IPS-20b (cell line): ENCODE measurements at regions not wholly inside any gene's neighbourhood (a gene's known extent, or its start where the extent isn't known, plus 50 kb on each side); places are given as distances from the start of the nearest gene placed in this dataset.

ENCODE experiments used
- H3K27ac ChIP-seq: one replicate; pipeline ENCODE4 v1.5.1; 2013; ENCODE audit warnings: low read length
- H3K27me3 ChIP-seq: 2 replicates; pipeline ENCODE4 v1.6.1; 2013; ENCODE audit warnings: mild to moderate bottlenecking, low read length, inconsistent platforms; ENCODE audit not compliant: insufficient read depth
- H3K36me3 ChIP-seq: 2 replicates; pipeline ENCODE4 v1.6.1; 2013; ENCODE audit warnings: low read depth, mild to moderate bottlenecking, inconsistent platforms, low read length, moderate library complexity; ENCODE audit not compliant: insufficient read depth
- H3K4me1 ChIP-seq: 2 replicates; pipeline ENCODE4 v1.6.1; 2013; ENCODE audit warnings: mild to moderate bottlenecking, control low read depth, inconsistent platforms, low read length, moderate library complexity; ENCODE audit not compliant: insufficient read depth
- H3K4me3 ChIP-seq: 2 replicates; pipeline ENCODE4 v1.5.1; 2013; ENCODE audit warnings: mild to moderate bottlenecking, low read length, inconsistent platforms
- H3K9ac ChIP-seq: 2 replicates; pipeline ENCODE4 v1.6.1; 2013; ENCODE audit warnings: low read depth, mild to moderate bottlenecking, inconsistent platforms, low read length, moderate library complexity
- H3K9me3 ChIP-seq: 2 replicates; pipeline ENCODE4 v1.6.1; 2013; ENCODE audit warnings: mild to moderate bottlenecking, low read depth, low read length, inconsistent platforms; ENCODE audit not compliant: insufficient read depth

DNA sequence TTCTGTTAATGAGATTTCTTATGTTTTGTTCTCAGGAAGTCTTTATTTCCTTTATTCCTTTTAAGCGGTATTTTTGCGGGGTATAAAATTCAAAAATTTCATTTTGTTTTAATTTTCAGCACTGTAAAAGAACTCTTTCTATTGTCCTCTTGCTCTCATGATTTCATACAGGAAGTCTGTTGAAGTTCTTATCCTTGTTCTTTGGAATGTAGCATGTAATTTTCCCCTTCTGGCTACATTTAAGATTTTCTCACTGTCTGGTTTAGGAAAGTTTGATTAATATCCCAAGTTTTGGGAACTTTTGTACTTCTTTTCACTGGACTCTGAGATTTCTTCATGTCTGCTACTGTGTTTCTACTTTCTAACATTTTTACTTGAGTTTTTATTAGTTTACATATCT, 581.4 kb upstream of the GJE1 start:
- no peak overlapping the region for H3K27ac ChIP-seq
- no peak overlapping the region for H3K4me3 ChIP-seq
- H3K9me3 ChIP-seq, result peaks cover 17% of the 10 kb centered on the region
- H3K4me1 ChIP-seq, result no peaks in the 10 kb centered on the region; the same call in 1 of the 2 replicates
- H3K36me3 ChIP-seq, result no peaks in the 10 kb centered on the region
- H3K27me3 ChIP-seq, result no peaks in the 10 kb centered on the region
- H3K9ac ChIP-seq, result no peak overlapping the region

DNA sequence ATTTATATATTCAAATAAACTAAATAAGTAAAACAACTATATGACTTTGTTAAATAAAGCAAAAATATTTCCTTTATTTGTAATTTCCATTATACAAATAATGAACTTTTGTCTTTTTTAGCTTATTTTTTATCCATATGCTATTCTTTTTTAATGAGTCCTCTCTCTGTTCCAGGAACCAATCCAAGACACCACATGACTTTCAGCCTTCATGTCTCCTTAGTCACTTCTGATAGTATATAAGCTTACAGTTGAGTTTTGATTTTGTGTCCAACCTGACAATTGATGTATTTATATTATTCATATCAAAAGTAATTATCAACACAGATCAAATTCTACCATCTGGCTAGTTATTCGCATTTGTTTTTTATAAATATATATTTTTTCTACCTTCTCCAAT, 582.3 kb upstream of the GJE1 start:
- no peak overlapping the region for H3K27ac ChIP-seq
- no peaks in the 10 kb centered on the region for H3K36me3 ChIP-seq
- no peaks in the 10 kb centered on the region for H3K27me3 ChIP-seq
- no peak overlapping the region for H3K4me3 ChIP-seq
- peaks cover 17% of the 10 kb centered on the region for H3K9me3 ChIP-seq
- H3K9ac ChIP-seq, result no peak overlapping the region
- H3K4me1 ChIP-seq, result no peaks in the 10 kb centered on the region; the same call in 1 of the 2 replicates

DNA sequence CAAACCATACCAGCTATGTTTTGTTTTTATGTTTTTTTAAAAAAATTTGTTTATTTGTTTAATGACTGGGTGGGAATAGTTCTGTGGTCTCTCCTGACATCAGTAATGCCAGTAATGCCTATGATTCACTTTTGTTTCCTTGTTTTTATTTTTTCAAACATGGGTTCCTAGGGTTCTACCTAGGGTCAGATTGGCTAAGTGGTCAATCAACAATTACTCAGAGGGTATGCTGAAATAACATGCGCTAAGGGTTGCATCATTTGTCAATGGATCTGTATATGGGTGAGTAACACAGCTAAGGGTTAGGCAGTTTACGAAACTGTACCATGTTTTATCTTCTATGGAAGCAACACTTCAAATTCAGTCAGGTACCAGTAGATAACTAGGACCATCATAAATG, 583.8 kb upstream of the GJE1 start:
- Histone ChIP-seq H3K4me3 (no peak overlapping the region), H3K27ac (no peak overlapping the region), H3K36me3 (no peaks in the 10 kb centered on the region), H3K9me3 (peaks cover 17% of the 10 kb centered on the region), H3K9ac (no peak overlapping the region), H3K4me1 (no peaks in the 10 kb centered on the region; the same call in 1 of the 2 replicates), H3K27me3 (no peaks in the 10 kb centered on the region)

DNA sequence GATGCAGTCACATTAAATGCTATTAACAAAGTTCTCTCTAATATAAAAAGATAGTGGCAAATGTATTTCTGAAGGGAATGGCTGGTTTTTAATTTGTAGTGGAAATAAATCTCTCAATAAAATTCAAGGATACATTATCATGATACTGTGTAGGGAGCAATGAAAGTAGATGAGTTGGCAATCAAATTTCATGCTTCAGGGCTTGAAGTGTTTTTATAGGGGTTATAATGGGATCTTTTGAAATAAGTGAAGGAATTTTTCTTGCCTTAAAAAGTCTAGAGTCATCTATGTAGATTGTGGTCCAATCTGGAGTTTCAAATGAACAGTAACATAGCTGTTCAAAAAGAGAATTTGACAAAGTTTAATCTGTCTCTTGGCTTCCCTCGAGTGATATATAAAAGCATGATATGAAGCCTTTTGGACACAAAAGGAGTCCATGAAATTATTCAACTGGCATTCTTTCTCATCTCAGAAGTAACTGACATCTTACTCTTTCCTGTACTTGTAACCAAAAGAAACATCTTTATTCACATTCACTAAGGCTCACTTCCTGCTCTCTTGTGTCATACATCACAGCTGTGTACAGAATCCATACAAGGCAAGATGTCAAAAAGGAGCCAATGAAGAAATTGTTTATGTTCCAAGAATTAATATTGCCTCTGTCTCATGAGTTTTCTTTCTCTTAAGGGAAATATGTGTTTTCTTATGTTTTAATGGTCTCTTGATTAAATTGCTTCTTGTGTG, 591.0 kb upstream of the GJE1 start:
- H3K4me3 ChIP-seq, result no peak overlapping the region
- no peak overlapping the region for H3K9ac ChIP-seq
- H3K9me3 ChIP-seq, result peaks cover 2% of the 10 kb centered on the region; the same call in 1 of the 2 replicates
- no peaks in the 10 kb centered on the region for H3K36me3 ChIP-seq
- H3K4me1 ChIP-seq, result 0 out of 2 replicates have a peak, but pooled peaks cover 2% of the 10 kb centered on the region
- no peaks in the 10 kb centered on the region for H3K27me3 ChIP-seq
- H3K27ac ChIP-seq, result no peak overlapping the region

DNA sequence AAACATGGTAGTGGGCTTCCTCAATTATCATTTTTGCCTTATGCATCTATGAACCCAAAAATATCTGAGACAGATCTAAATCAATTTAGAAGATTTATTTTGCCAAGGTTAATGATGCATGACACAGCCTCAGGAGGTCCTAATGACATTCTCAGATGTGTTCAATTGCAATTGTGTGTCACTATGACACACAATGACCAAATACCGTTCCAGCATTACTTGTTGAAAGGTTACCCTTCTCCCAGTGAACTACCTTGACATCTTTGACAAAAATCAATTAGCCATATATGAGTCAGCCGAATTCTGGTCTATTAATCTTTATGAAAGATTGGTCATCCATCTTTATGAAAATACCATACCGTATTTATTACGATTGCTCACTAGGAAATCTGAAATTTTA, 592.5 kb upstream of the GJE1 start:
- Histone ChIP-seq H3K9ac (no peak overlapping the region), H3K27ac (no peak overlapping the region)

DNA sequence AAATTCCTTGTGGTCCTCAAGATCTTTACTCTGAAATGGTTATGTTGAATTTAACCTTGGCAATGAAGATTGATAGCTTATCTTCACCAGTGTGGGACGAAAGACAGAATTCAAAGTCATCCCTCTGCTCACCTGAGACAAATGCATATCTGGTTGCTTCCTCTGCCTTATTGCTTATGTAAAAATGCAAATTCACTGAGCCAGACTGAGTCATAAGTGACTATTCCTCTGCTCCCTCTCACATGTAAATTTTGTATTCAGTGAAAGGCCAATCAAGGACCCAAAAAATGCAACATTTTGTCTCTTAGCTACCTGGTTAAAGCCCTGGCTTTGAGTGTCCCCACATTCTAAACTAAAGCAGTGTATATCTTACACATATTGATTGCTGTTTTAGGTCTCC, 593.1 kb upstream of the GJE1 start:
- Histone ChIP-seq H3K36me3 (no peaks in the 10 kb centered on the region), H3K9ac (no peak overlapping the region), H3K9me3 (no peaks in the 10 kb centered on the region), H3K27me3 (no peaks in the 10 kb centered on the region), H3K27ac (no peak overlapping the region), H3K4me3 (no peak overlapping the region), H3K4me1 (0 out of 2 replicates have a peak, but pooled peaks cover 2% of the 10 kb centered on the region)

More for the DNA sequence above, 592.5 kb upstream of the GJE1 start:
- 0 out of 2 replicates have a peak, but pooled peaks cover 2% of the 10 kb centered on the region for H3K4me1 ChIP-seq
- H3K36me3 ChIP-seq, result no peaks in the 10 kb centered on the region
- no peak overlapping the region for H3K4me3 ChIP-seq
- H3K9me3 ChIP-seq, result no peaks in the 10 kb centered on the region
- H3K27me3 ChIP-seq, result no peaks in the 10 kb centered on the region

DNA sequence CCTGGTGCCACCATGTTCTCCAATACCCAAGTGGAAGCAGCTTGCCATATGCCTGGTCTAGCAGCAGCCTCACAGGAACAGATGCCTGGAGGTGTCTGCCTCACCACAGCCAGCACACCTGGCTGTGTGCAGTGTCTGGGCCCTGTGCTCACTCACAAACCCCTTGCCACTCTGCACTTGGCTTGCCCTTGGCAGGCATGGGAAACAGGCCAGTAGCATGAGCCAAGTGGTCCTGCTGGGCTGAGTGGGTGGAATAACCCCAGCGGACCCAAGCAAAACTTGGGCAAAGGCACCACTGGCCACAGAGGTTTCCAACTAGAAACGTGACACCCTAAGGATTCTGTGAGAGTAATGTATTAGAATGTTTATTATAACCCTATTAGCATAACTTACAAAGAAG, 600.5 kb upstream of the GJE1 start:
- H3K9ac ChIP-seq, result no peak overlapping the region
- H3K4me1 ChIP-seq, result no peaks in the 10 kb centered on the region
- no peaks in the 10 kb centered on the region for H3K27me3 ChIP-seq
- no peak overlapping the region for H3K27ac ChIP-seq
- H3K9me3 ChIP-seq, result no peaks in the 10 kb centered on the region
- H3K4me3 ChIP-seq, result no peak overlapping the region
- H3K36me3 ChIP-seq, result no peaks in the 10 kb centered on the region

DNA sequence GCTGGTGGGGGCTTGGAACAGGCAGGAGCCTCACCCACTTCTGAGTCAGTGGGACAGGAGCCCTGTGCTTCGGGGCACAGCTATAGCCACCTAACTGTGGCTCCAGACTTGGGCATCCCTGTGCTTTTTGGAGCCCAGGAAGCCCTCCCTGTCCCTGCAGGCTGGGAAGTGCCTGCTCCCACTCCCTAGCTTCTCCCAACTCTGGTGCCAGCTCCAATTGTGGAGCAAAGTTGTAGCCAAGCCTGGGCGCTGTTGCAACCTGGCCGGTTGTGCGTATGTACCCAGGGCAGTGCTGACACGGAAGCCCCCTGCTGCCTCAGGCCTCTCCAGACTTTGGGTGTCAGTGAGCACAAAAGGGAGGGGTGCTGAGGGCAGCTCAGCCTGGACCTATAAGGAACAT, 601.7 kb upstream of the GJE1 start:
- no peaks in the 10 kb centered on the region for H3K27me3 ChIP-seq
- no peak overlapping the region for H3K4me3 ChIP-seq
- H3K4me1 ChIP-seq, result no peaks in the 10 kb centered on the region
- H3K9me3 ChIP-seq, result no peaks in the 10 kb centered on the region
- no peaks in the 10 kb centered on the region for H3K36me3 ChIP-seq
- no peak overlapping the region for H3K9ac ChIP-seq
- H3K27ac ChIP-seq, result no peak overlapping the region

DNA sequence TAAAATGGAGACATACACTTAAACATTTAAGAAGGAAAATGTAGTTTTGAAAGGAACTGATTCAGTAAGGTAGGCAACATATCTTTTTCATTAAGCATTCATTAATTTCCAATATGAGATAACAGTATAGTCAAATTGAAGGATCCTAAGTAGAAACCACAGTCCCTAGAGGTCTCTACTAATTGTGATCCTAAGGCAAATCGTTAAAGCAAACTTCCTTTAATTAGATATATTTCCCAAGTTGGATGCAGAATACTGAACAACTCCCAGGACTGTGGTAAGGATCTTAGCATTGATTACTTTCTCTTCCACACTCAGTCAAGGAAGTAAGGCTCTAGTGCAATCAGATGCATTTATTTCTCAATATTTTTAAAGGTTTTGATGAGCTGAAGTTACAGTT, 604.1 kb upstream of the GJE1 start:
- no peak overlapping the region for H3K4me3 ChIP-seq
- no peak overlapping the region for H3K9ac ChIP-seq
- H3K9me3 ChIP-seq, result no peaks in the 10 kb centered on the region
- H3K27ac ChIP-seq, result no peak overlapping the region
- no peaks in the 10 kb centered on the region for H3K4me1 ChIP-seq
- H3K36me3 ChIP-seq, result no peaks in the 10 kb centered on the region
- H3K27me3 ChIP-seq, result no peaks in the 10 kb centered on the region

DNA sequence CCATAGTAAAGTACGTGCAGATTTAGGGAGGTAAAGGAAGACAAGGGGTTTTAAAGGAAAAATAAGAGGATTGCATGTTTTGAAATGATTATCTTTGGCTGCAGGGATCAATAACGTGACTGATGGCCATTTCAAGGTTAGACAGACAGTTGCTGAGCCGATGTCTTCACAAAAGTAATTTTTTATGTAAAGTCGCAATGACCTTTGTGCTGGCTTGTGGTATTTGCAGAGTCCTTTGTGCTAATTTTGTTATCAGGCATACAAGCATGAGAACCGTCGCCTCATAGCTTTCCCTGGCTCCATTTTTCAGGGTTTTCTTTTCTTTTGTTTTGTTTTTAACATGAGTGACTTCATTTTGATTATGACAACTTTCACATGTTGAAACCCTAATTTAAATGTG, 605.7 kb upstream of the GJE1 start:
- no peaks in the 10 kb centered on the region for H3K27me3 ChIP-seq
- no peaks in the 10 kb centered on the region for H3K36me3 ChIP-seq
- H3K9me3 ChIP-seq, result no peaks in the 10 kb centered on the region
- H3K4me3 ChIP-seq, result no peak overlapping the region
- no peaks in the 10 kb centered on the region for H3K4me1 ChIP-seq
- H3K9ac ChIP-seq, result no peak overlapping the region
- no peak overlapping the region for H3K27ac ChIP-seq

DNA sequence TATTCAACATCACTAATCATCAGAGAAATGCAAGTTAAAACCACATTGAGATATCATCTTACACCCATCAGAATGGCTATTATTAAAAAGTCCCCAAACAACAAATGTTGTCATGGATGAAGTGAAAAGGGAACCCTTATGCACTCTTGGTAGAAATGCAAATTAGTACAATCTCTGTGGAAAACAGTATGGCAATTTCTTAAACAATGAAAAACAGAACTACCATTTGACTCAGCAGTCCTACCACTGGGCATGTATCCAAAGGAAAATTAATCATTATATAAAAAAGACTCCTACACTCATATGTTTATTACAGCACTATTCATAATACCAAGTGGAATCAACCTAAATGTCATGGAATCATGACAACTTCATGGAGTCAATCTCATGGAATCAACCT, 611.3 kb upstream of the GJE1 start:
- Histone ChIP-seq H3K27ac (no peak overlapping the region), H3K36me3 (no peaks in the 10 kb centered on the region), H3K9me3 (no peaks in the 10 kb centered on the region), H3K9ac (no peak overlapping the region), H3K27me3 (no peaks in the 10 kb centered on the region), H3K4me3 (no peak overlapping the region), H3K4me1 (no peaks in the 10 kb centered on the region)

DNA sequence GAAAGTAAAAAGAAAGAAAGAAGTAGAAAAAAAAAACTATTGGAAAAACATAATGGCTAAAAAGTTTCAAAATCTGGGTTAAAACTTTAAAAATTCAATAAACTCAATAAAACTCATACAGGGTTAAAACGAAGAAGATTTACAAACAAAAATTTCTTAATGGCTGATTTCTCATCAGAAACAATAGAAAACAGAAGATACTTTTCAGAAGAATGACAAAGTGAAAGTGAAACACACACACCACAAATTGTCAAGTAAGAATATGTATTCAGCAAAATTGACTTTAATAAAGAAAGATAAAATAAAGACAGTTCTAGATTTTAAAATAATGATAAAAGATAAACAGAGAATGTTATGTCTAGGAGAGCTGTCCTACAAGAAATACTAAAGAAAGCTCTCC, 618.9 kb upstream of the GJE1 start:
- no peaks in the 10 kb centered on the region for H3K27me3 ChIP-seq
- no peaks in the 10 kb centered on the region for H3K9me3 ChIP-seq
- no peak overlapping the region for H3K27ac ChIP-seq
- H3K4me1 ChIP-seq, result no peaks in the 10 kb centered on the region
- H3K9ac ChIP-seq, result no peak overlapping the region
- no peaks in the 10 kb centered on the region for H3K36me3 ChIP-seq
- no peak overlapping the region for H3K4me3 ChIP-seq
